Liver (tissue), 8 donors: ENCODE measurements at regions not wholly inside any gene's neighbourhood (a gene's known extent, or its start where the extent isn't known, plus 50 kb on each side); places are given as distances from the start of the nearest gene placed in this dataset.

Source experiments
- DNase-seq: peaks from one replicate; pipeline ENCODE4 v3.0.0-alpha.2; 2017; ENCODE audit warnings: low spot score
- H3K27ac ChIP-seq, 2 donors: one replicate each; pipeline ENCODE4 v1.7.0; 2013; ENCODE audit warnings: inconsistent platforms in 2 of 2, low read length in 2 of 2, control low read depth in 1 of 2, low read depth in 1 of 2, mild to moderate bottlenecking in 1 of 2
- H3K27me3 ChIP-seq, 4 donors: one replicate each; pipeline versions ENCODE4 v1.6.1 to v1.7.0; 2013; ENCODE audit warnings: low read length in 3 of 4, inconsistent platforms in 1 of 4, mild to moderate bottlenecking in 1 of 4, moderate library complexity in 1 of 4; ENCODE audit not compliant: control insufficient read depth in 4 of 4, insufficient read depth in 4 of 4
- H3K36me3 ChIP-seq, 4 donors: one replicate each; pipeline versions ENCODE4 v1.6.1 to v1.7.0; 2013; ENCODE audit warnings: low read length in 3 of 4, mild to moderate bottlenecking in 3 of 4, low read depth in 1 of 4, moderate library complexity in 1 of 4; ENCODE audit not compliant: control insufficient read depth in 4 of 4, insufficient read depth in 3 of 4
- H3K4me1 ChIP-seq, 4 donors: one replicate each; pipeline versions ENCODE4 v1.6.1 to v1.7.0; 2013; ENCODE audit warnings: low read length in 3 of 4, mild to moderate bottlenecking in 3 of 4, moderate library complexity in 1 of 4; ENCODE audit not compliant: control insufficient read depth in 4 of 4, insufficient read depth in 4 of 4
- H3K4me3 ChIP-seq, 3 donors: one replicate each; pipeline versions ENCODE4 v1.6.1 to v1.7.0; 2013; ENCODE audit warnings: low read length in 3 of 3, control low read depth in 1 of 3, low read depth in 1 of 3, mild to moderate bottlenecking in 1 of 3
- H3K9ac ChIP-seq, 2 donors: one replicate each; pipeline ENCODE4 v1.7.0; 2013; ENCODE audit warnings: low read length in 2 of 2, mild to moderate bottlenecking in 2 of 2, moderate library complexity in 2 of 2, control low read depth in 1 of 2, low read depth in 1 of 2
- H3K9me3 ChIP-seq, 4 donors: one replicate each; pipeline versions ENCODE4 v1.6.1 to v1.7.0; 2013; ENCODE audit warnings: low read length in 3 of 4; ENCODE audit not compliant: control insufficient read depth in 4 of 4
- CTCF ChIP-seq: fragments of 150-350 bp; IDR thresholded peaks from 2 replicates; pipeline ENCODE4 v1.5.1; 2017; ENCODE audit warnings: improper control_type of control experiment, low read depth, low read length; ENCODE audit not compliant: missing input control
- FOXA1 ChIP-seq: IDR thresholded peaks from 2 replicates; pipeline ENCODE4 v1.6.1; 2016; ENCODE audit warnings: antibody characterized with exemption
- FOXA2 ChIP-seq: IDR thresholded peaks from 2 replicates; pipeline ENCODE4 v1.6.1; 2016; ENCODE audit warnings: antibody characterized with exemption
- GABPA ChIP-seq, 2 donors: IDR thresholded peaks in 1 of 2; conservative IDR thresholded peaks in 1 of 2; 2 replicates each; pipeline ENCODE4 v1.6.1; 2016; ENCODE audit warnings: antibody characterized with exemption in 2 of 2, mild to moderate bottlenecking in 1 of 2, moderate library complexity in 1 of 2
- HNF4A ChIP-seq, 2 donors: conservative IDR thresholded peaks; 2 replicates each; pipeline ENCODE4 v1.6.1; 2016; ENCODE audit warnings: antibody characterized with exemption in 2 of 2, mild to moderate bottlenecking in 2 of 2
- JUND ChIP-seq, 2 donors: IDR thresholded peaks; 2 replicates each; pipeline ENCODE4 v1.6.1; 2016; ENCODE audit warnings: antibody characterized with exemption in 2 of 2
- NR2F2 ChIP-seq: IDR thresholded peaks from 2 replicates; pipeline ENCODE4 v1.6.1; 2016; ENCODE audit warnings: antibody characterized with exemption
- RAD21 ChIP-seq, 2 donors: IDR thresholded peaks; 2 replicates each; pipeline ENCODE4 v1.6.1; 2016; ENCODE audit warnings: antibody characterized with exemption in 2 of 2, mild to moderate bottlenecking in 2 of 2
- YY1 ChIP-seq: IDR thresholded peaks from 2 replicates; pipeline ENCODE4 v1.6.1; 2016; ENCODE audit warnings: antibody characterized with exemption, mild to moderate bottlenecking
- WGBS: extraction: QIAGEN DNeasy Blood & Tissue Kit; methylation state at CpG from one replicate; pipeline ENCODE4 v1.1.7; 2013; 5-methylcytosine and 5-hydroxymethylcytosine counted together
- TF ChIP-seq, protein P1 (sequence below): IDR thresholded peaks from 2 replicates; pipeline ENCODE4 v1.6.1; 2016; ENCODE audit warnings: antibody characterized with exemption
- TF ChIP-seq, protein P2 (sequence below): IDR thresholded peaks from 2 replicates; pipeline ENCODE4 v1.6.1; 2016; ENCODE audit warnings: antibody characterized with exemption
- TF ChIP-seq, protein P3 (sequence below): IDR thresholded peaks from 2 replicates; pipeline ENCODE4 v1.6.1; 2016; ENCODE audit warnings: antibody characterized with exemption, mild to moderate bottlenecking
- donor health status: healthy.
- donor health status: healthy.
- donor health status: healthy.
- donor health status: healthy.
- donor health status: healthy.

DNA sequence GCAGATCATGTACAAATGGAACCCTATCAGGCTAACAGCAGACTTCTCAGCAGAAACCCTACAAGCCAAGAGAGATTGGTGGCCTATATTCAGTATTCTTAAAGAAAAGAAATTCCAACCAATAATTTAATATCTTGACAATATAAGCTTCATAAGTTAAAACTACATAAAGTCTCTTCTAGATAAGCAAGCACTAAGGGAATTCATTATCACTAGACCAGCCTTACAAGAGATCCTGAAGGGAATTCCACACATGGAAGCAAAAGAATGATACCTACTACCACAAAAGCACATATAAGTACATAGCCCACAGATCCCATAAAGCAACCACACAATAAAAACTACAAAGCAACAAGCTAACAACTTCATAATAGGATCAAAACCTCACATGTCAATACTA lies 60.4 kb upstream of the SCAF11 start:
- Histone ChIP-seq H3K9ac (no peak overlapping the region), H3K27ac (no peak overlapping the region), H3K4me1 (no peaks in the 10 kb centered on the region), H3K9me3 (peaks cover 5 to 27% (median 12%) of the 10 kb centered on the region in 4 donors), H3K36me3 (no peaks in the 10 kb centered on the region), H3K4me3 (no peak overlapping the region), H3K27me3 (no peaks in the 10 kb centered on the region)
- no peak for DNase-seq
- TF ChIP-seq, protein P1, sequence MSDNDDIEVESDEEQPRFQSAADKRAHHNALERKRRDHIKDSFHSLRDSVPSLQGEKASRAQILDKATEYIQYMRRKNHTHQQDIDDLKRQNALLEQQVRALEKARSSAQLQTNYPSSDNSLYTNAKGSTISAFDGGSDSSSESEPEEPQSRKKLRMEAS: no peak
- TF ChIP-seq RAD21 (IDR thresholded peaks at IDR 0.05) (no peak), CTCF (no peak)

DNA sequence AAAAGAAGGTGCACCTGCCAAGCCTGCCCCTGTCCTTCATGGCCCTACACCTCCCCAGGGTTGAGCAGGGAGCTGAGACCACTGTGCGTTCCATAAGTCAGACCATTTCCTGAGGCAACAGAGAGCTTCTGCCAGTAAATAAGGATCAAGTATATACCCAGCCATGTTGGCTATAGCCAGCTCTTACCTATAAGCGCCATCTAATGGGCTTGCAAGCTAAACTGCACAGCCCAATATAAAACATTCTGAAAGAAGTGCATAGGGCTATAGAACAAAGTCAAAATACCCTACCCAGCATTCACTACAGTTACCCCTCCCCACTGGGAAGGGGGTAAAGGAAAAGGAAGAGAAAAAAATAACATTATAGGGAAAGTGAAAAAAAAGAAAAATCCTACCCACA lies 59.3 kb upstream of the SCAF11 start:
- no peaks in the 10 kb centered on the region for H3K4me1 ChIP-seq
- no peak for DNase-seq
- no peaks in the 10 kb centered on the region for H3K36me3 ChIP-seq
- H3K9ac ChIP-seq: no peak overlapping the region
- TF ChIP-seq RAD21 (IDR thresholded peaks at IDR 0.05) (peak in 1 of 2 donors; percentile 46), GABPA (IDR thresholded peaks at IDR 0.05 in 1 of 2, conservative IDR thresholded peaks at IDR 0.05 in 1 of 2) (no peak)
- peaks cover 5 to 35% (median 12%) of the 10 kb centered on the region in 4 donors for H3K9me3 ChIP-seq
- no peak overlapping the region for H3K4me3 ChIP-seq
- no peaks in the 10 kb centered on the region for H3K27me3 ChIP-seq
- no peak overlapping the region for H3K27ac ChIP-seq
- WGBS: 25% methylated on average over 2 of the region's 2 CpGs

- H3K27me3 ChIP-seq: no peaks in the 10 kb centered on the region
- peaks cover 5 to 35% (median 12%) of the 10 kb centered on the region in 4 donors for H3K9me3 ChIP-seq
- H3K4me3 ChIP-seq: no peak overlapping the region
- H3K27ac ChIP-seq: no peak overlapping the region
- DNase-seq: no peak
- no peaks in the 10 kb centered on the region for H3K36me3 ChIP-seq
- WGBS: 87% methylated on average over 1 of the region's 1 CpG
- H3K9ac ChIP-seq: no peak overlapping the region
- TF ChIP-seq FOXA2 (no peak), NR2F2 (no peak), RAD21 (IDR thresholded peaks at IDR 0.05) (no peak), FOXA1 (no peak), JUND (IDR thresholded peaks at IDR 0.05) (no peak), CTCF (no peak), YY1 (no peak), HNF4A (conservative IDR thresholded peaks at IDR 0.05) (no peak)
- TF ChIP-seq, protein P1: no peak
- TF ChIP-seq, protein P2, sequence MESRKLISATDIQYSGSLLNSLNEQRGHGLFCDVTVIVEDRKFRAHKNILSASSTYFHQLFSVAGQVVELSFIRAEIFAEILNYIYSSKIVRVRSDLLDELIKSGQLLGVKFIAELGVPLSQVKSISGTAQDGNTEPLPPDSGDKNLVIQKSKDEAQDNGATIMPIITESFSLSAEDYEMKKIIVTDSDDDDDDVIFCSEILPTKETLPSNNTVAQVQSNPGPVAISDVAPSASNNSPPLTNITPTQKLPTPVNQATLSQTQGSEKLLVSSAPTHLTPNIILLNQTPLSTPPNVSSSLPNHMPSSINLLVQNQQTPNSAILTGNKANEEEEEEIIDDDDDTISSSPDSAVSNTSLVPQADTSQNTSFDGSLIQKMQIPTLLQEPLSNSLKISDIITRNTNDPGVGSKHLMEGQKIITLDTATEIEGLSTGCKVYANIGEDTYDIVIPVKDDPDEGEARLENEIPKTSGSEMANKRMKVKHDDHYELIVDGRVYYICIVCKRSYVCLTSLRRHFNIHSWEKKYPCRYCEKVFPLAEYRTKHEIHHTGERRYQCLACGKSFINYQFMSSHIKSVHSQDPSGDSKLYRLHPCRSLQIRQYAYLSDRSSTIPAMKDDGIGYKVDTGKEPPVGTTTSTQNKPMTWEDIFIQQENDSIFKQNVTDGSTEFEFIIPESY: no peak
- TF ChIP-seq, protein P3, sequence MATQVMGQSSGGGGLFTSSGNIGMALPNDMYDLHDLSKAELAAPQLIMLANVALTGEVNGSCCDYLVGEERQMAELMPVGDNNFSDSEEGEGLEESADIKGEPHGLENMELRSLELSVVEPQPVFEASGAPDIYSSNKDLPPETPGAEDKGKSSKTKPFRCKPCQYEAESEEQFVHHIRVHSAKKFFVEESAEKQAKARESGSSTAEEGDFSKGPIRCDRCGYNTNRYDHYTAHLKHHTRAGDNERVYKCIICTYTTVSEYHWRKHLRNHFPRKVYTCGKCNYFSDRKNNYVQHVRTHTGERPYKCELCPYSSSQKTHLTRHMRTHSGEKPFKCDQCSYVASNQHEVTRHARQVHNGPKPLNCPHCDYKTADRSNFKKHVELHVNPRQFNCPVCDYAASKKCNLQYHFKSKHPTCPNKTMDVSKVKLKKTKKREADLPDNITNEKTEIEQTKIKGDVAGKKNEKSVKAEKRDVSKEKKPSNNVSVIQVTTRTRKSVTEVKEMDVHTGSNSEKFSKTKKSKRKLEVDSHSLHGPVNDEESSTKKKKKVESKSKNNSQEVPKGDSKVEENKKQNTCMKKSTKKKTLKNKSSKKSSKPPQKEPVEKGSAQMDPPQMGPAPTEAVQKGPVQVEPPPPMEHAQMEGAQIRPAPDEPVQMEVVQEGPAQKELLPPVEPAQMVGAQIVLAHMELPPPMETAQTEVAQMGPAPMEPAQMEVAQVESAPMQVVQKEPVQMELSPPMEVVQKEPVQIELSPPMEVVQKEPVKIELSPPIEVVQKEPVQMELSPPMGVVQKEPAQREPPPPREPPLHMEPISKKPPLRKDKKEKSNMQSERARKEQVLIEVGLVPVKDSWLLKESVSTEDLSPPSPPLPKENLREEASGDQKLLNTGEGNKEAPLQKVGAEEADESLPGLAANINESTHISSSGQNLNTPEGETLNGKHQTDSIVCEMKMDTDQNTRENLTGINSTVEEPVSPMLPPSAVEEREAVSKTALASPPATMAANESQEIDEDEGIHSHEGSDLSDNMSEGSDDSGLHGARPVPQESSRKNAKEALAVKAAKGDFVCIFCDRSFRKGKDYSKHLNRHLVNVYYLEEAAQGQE: no peak
- H3K4me1 ChIP-seq: no peaks in the 10 kb centered on the region
Observed at GRCh38 chr12:46046436-46046835, 56.1 kb upstream of the SCAF11 start.
